ENCODE measurements at regions not wholly inside any gene's neighbourhood (a gene's known extent, or its start where the extent isn't known, plus 50 kb on each side); places are given as distances from the start of the nearest gene placed in this dataset.

GRCh38 chr13:38628554-38628953 is 58.3 kb upstream of the FREM2 start:
- no peak for TF ChIP-seq CTCF (IDR thresholded peaks at IDR 0.05 in 4 of 5, conservative IDR thresholded peaks at IDR 0.05 in 1 of 5)
- TF ChIP-seq POLR2A (IDR thresholded peaks at IDR 0.05): no peak
